Endothelial cell of umbilical vein (primary cell): ENCODE measurements at regions not wholly inside any gene's neighbourhood (a gene's known extent, or its start where the extent isn't known, plus 50 kb on each side); places are given as distances from the start of the nearest gene placed in this dataset.

Experiments used
- BruUV-seq: library from RNA; stranded (reverse); fragments of 400-500 nt; replicated peaks from 2 replicates; lab custom pipeline; 2021; lab: Mats Ljungman, UMichigan
- CTCF ChIA-PET: fragments of 300-600, 350-600 bp; sonication (Branson Sonifier 250); formaldehyde crosslinking; loops from one replicate; lab custom pipeline; 2021; ENCODE audit warnings: antibody characterized with exemption, inconsistent platforms; lab: Charles Lee
- POLR2A ChIA-PET: fragments of 300-600, 350-600 bp; sonication (Branson Sonifier 250); formaldehyde crosslinking; loops from one replicate; lab custom pipeline; 2021; ENCODE audit warnings: antibody characterized with exemption, inconsistent platforms; lab: Charles Lee
- DNase-seq: peaks from one replicate; pipeline ENCODE4 v3.0.0-alpha.2; 2011; ENCODE audit warnings: low read depth, low spot score
- FAIRE-seq: peaks from 2 replicates; lab custom pipeline; 2011; peaks lifted over from hg19 to GRCh38; lab: Jason Lieb, UNC
- H2AFZ ChIP-seq: 2 replicates; pipeline ENCODE4 v1.6.0; 2012; ENCODE audit warnings: low read depth, low read length, control low read depth, inconsistent platforms
- H3K27ac ChIP-seq: 2 replicates; pipeline ENCODE4 v1.5.1; 2011; ENCODE audit warnings: low read depth, mild to moderate bottlenecking, control low read depth, low read length, moderate library complexity; ENCODE audit not compliant: insufficient read depth
- H3K27me3 ChIP-seq, 2 experiments: 2 replicates each; pipeline versions ENCODE4 v1.6.0 to v1.6.1; 2011; ENCODE audit warnings: low read length in 2 of 2, mixed read lengths in 1 of 2; ENCODE audit not compliant: control insufficient read depth in 2 of 2, insufficient read depth in 2 of 2
- H3K36me3 ChIP-seq, 2 experiments: 2 replicates in 1 of 2; 3 replicates in 1 of 2; pipeline ENCODE4 v1.5.1; 2011; ENCODE audit warnings: low read length in 2 of 2, mild to moderate bottlenecking in 1 of 2, moderate library complexity in 1 of 2; ENCODE audit not compliant: control insufficient read depth in 2 of 2, insufficient read depth in 2 of 2; ENCODE audit errors: extremely low read depth in 1 of 2
- H3K4me1 ChIP-seq: 3 replicates; pipeline ENCODE4 v1.5.1; 2011; ENCODE audit warnings: mild to moderate bottlenecking, low read length; ENCODE audit not compliant: control insufficient read depth, insufficient read depth; ENCODE audit errors: extremely low read depth
- H3K4me2 ChIP-seq: 2 replicates; pipeline ENCODE4 v1.6.1; 2011; ENCODE audit warnings: low read length, control low read depth, mixed read lengths; ENCODE audit not compliant: insufficient read depth
- H3K4me3 ChIP-seq, 3 experiments: fragments of 200-600 bp in 1 of 3; sonication (generic), shearing (Covaris generic) in 1 of 3; replicated peaks in 1 of 3; 2 replicates each; pipeline ENCODE4 v1.5.1; 2011 to 2016; ENCODE audit warnings: control low read depth in 3 of 3, low read length in 3 of 3, mild to moderate bottlenecking in 2 of 3, inconsistent platforms in 1 of 3, low read depth in 1 of 3, moderate library complexity in 1 of 3; ENCODE audit not compliant: insufficient read depth in 1 of 3
- H3K79me2 ChIP-seq: 2 replicates; pipeline ENCODE4 v1.6.0; 2012; ENCODE audit warnings: low read length, inconsistent platforms; ENCODE audit not compliant: control insufficient read depth, insufficient read depth
- H3K9ac ChIP-seq: replicated peaks from 2 replicates; pipeline ENCODE3; 2011; ENCODE audit warnings: low read length, control low read depth; ENCODE audit not compliant: insufficient read depth; ENCODE audit errors: extremely low read depth
- H3K9me1 ChIP-seq: replicated peaks from 3 replicates; pipeline ENCODE4 v1.6.0; 2011; ENCODE audit warnings: mild to moderate bottlenecking, low read length; ENCODE audit not compliant: control insufficient read depth, insufficient read depth; ENCODE audit errors: extremely low read depth
- H3K9me3 ChIP-seq: replicated peaks from 2 replicates; pipeline ENCODE4 v1.5.1; 2012; ENCODE audit warnings: low read length, inconsistent platforms; ENCODE audit not compliant: control insufficient read depth, insufficient read depth
- H4K20me1 ChIP-seq: replicated peaks from 2 replicates; pipeline ENCODE3; 2011; ENCODE audit warnings: mild to moderate bottlenecking, low read length; ENCODE audit not compliant: control insufficient read depth, insufficient read depth; ENCODE audit errors: extremely low read depth
- EZH2 ChIP-seq: IDR thresholded peaks from 2 replicates; pipeline ENCODE4 v1.6.1; 2012; ENCODE audit warnings: borderline replicate concordance, low read depth, mild to moderate bottlenecking, moderate library complexity, low read length, inconsistent platforms; ENCODE audit not compliant: severe bottlenecking
- FOS ChIP-seq: IDR thresholded peaks from 2 replicates; pipeline ENCODE4 v1.6.1; 2011; ENCODE audit warnings: mild to moderate bottlenecking, low read length, moderate library complexity, borderline replicate concordance; ENCODE audit not compliant: insufficient read depth
- GATA2 ChIP-seq: IDR thresholded peaks from 2 replicates; pipeline ENCODE4 v1.7.0; 2011; ENCODE audit warnings: low read depth, mild to moderate bottlenecking, moderate library complexity, mixed read lengths, low read length; ENCODE audit not compliant: insufficient read length, insufficient read depth
- JUN ChIP-seq: IDR thresholded peaks from 2 replicates; pipeline ENCODE4 v1.6.1; 2011; ENCODE audit warnings: borderline replicate concordance, low read depth; ENCODE audit not compliant: insufficient read length, insufficient read depth
- MYC ChIP-seq: IDR thresholded peaks from one replicate; pipeline ENCODE4 v1.6.1; 2011; ENCODE audit warnings: mild to moderate bottlenecking, low read depth, low read length
- POLR2A ChIP-seq: IDR thresholded peaks from 2 replicates; pipeline ENCODE4 v1.6.1; 2012; ENCODE audit warnings: low read depth, mild to moderate bottlenecking, control low read depth, low read length
- POLR2AphosphoS5 ChIP-seq: IDR thresholded peaks from 2 replicates; pipeline ENCODE4 v1.6.1; 2012; ENCODE audit warnings: low read depth, mild to moderate bottlenecking, control low read depth, low read length, moderate library complexity; ENCODE audit not compliant: insufficient read depth
- dilution Hi-C: fragments of 300-500 bp; cut with MboI; formaldehyde crosslinking; loops from one replicate; pipeline ENCODE4 v1.15.0; 2019; ENCODE audit warnings: low sequenced_read_pairs; ENCODE audit not compliant: extremely low pct_ligation_motif_present
- intact Hi-C: fragments of 100-400 bp; cut with micrococcal nuclease; formaldehyde crosslinking; loops from one replicate; pipeline ENCODE4 v1.10.0; 2022
- TF ChIP-seq, protein P1 (sequence below): IDR thresholded peaks from 2 replicates; pipeline ENCODE4 v1.6.1; 2011; ENCODE audit not compliant: insufficient read depth, insufficient read length
- TF ChIP-seq, protein P2 (sequence below), 2 donors: IDR thresholded peaks; 1 replicate in 1 of 2; 2 replicates in 1 of 2; pipeline ENCODE4 v1.5.1; 2011; ENCODE audit warnings: low read length in 2 of 2, mild to moderate bottlenecking in 2 of 2, moderate library complexity in 2 of 2, control low read depth in 1 of 2, inconsistent platforms in 1 of 2, low read depth in 1 of 2; ENCODE audit not compliant: insufficient read depth in 1 of 2; ENCODE audit errors: extremely low read depth in 1 of 2

DNA sequence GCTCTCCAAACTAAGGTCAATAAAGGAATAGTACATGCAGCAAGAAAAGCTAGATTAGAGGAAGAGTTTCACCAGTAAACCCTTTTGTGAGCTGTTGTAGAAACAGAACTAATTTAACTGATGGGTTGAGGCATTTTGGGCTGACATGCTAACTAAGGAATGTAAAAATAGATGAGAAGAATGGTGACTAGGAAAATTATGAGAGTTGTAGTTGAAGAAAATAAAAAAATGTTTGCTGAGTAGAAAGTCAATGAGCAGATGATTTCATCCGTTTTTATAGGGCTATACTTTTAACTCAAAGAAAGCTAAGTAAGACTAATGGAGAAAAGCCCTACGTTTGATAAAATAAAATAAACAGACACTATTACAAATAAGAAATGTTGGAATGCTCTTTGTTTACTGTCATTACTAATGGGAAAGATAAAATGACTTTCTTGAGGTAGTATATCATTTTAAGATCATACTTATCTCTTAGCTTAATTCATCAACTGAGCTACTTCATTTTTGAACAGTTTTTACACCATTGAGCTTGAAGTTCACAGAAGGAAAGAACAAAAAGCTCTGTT, 209.4 kb upstream of the DPH6 start:
- intact Hi-C loops (no loop called here), dilution Hi-C loops (no loop called here)
- FAIRE-seq (no peak), DNase-seq (no peak)
- H3K9ac ChIP-seq: no peak overlapping the region
- TF ChIP-seq POLR2A (no peak), POLR2AphosphoS5 (no peak), GATA2 (no peak), MYC (no peak), JUN (no peak), EZH2 (no peak), FOS (no peak)
- TF ChIP-seq, protein P1, sequence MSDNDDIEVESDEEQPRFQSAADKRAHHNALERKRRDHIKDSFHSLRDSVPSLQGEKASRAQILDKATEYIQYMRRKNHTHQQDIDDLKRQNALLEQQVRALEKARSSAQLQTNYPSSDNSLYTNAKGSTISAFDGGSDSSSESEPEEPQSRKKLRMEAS: no peak
- TF ChIP-seq, protein P2, sequence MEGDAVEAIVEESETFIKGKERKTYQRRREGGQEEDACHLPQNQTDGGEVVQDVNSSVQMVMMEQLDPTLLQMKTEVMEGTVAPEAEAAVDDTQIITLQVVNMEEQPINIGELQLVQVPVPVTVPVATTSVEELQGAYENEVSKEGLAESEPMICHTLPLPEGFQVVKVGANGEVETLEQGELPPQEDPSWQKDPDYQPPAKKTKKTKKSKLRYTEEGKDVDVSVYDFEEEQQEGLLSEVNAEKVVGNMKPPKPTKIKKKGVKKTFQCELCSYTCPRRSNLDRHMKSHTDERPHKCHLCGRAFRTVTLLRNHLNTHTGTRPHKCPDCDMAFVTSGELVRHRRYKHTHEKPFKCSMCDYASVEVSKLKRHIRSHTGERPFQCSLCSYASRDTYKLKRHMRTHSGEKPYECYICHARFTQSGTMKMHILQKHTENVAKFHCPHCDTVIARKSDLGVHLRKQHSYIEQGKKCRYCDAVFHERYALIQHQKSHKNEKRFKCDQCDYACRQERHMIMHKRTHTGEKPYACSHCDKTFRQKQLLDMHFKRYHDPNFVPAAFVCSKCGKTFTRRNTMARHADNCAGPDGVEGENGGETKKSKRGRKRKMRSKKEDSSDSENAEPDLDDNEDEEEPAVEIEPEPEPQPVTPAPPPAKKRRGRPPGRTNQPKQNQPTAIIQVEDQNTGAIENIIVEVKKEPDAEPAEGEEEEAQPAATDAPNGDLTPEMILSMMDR (IDR thresholded peaks at IDR 0.05; ENCODE audit: extremely low read depth in 1 of 2, insufficient read depth in 1 of 2, low read depth in 1 of 2, low read length in 2 of 2): no peak
- ChIA-PET CTCF (interaction anchor here (0.7 to 1.7 kb wide), 4 partner anchors 8 to 729 kb away, joined by 3 to 4 read pairs (median 4); no protein-coding TSS in a partner anchor), POLR2A (no interaction called here)
- H3K36me3 ChIP-seq: no peaks in the 10 kb centered on the region
- BruUV-seq: no TSS peak
- no peaks in the 10 kb centered on the region for H3K9me3 ChIP-seq
- no peaks in the 10 kb centered on the region for H3K9me1 ChIP-seq
- peaks cover 3% of the 10 kb centered on the region for H3K4me1 ChIP-seq
- H3K4me2 ChIP-seq: no peak overlapping the region
- no peaks in the 10 kb centered on the region for H3K79me2 ChIP-seq
- no peak overlapping the region for H2AFZ ChIP-seq
- no peak overlapping the region for H3K27ac ChIP-seq
- H3K4me3 ChIP-seq: no peak overlapping the region
- no peaks in the 10 kb centered on the region for H3K27me3 ChIP-seq
- H4K20me1 ChIP-seq: no peaks in the 10 kb centered on the region
